MM.1S (cell line): ENCODE measurements at regions not wholly inside any gene's neighbourhood (a gene's known extent, or its start where the extent isn't known, plus 50 kb on each side); places are given as distances from the start of the nearest gene placed in this dataset.

Experiments
- DNase-seq: peaks from one replicate; pipeline ENCODE4 v3.0.0-alpha.2; 2015
- H2AFZ ChIP-seq: fragments of 300-600 bp; sonication (generic); 2 replicates; pipeline ENCODE4 v1.6.0; 2016; ENCODE audit warnings: antibody characterized with exemption, low read length
- H3F3A ChIP-seq: fragments of 300-600 bp; sonication (generic); 2 replicates; pipeline ENCODE4 v1.6.1; 2016; ENCODE audit warnings: mild to moderate bottlenecking, antibody characterized with exemption, low read length, moderate library complexity, mixed read lengths; ENCODE audit not compliant: insufficient read depth
- H3K27ac ChIP-seq: fragments of 300-600 bp; sonication (generic); 2 replicates; pipeline ENCODE4 v1.5.1; 2016; ENCODE audit warnings: mild to moderate bottlenecking, low read length
- H3K27me3 ChIP-seq: fragments of 300-600 bp; sonication (generic); replicated peaks from 2 replicates; pipeline ENCODE4 v1.6.0; 2016; ENCODE audit warnings: low read length; ENCODE audit not compliant: insufficient read depth
- H3K36me3 ChIP-seq: fragments of 300-600 bp; sonication (generic); replicated peaks from 2 replicates; pipeline ENCODE4 v1.6.1; 2016; ENCODE audit warnings: mild to moderate bottlenecking, low read length, mixed read lengths; ENCODE audit not compliant: insufficient read depth
- H3K4me1 ChIP-seq: fragments of 300-600 bp; sonication (generic); 2 replicates; pipeline ENCODE4 v1.6.1; 2016; ENCODE audit warnings: low read length, mixed read lengths
- H3K4me2 ChIP-seq: fragments of 300-600 bp; sonication (generic); 2 replicates; pipeline ENCODE4 v1.6.0; 2016; ENCODE audit warnings: low read depth, low read length
- H3K4me3 ChIP-seq: fragments of 300-600 bp; sonication (generic); 2 replicates; pipeline ENCODE4 v1.5.1; 2016; ENCODE audit warnings: low read length, mixed read lengths
- H3K79me2 ChIP-seq: fragments of 300-600 bp; sonication (generic); 2 replicates; pipeline ENCODE4 v1.6.1; 2016; ENCODE audit warnings: mixed run types, low read length, mixed read lengths
- H3K9ac ChIP-seq: fragments of 300-600 bp; sonication (generic); 2 replicates; pipeline ENCODE4 v1.6.1; 2016; ENCODE audit warnings: low read length, mixed read lengths
- H3K9me2 ChIP-seq: fragments of 300-600 bp; sonication (generic); replicated peaks from 2 replicates; pipeline ENCODE4 v1.6.1; 2016; ENCODE audit warnings: mild to moderate bottlenecking, low read length, mixed read lengths; ENCODE audit not compliant: insufficient read depth
- H3K9me3 ChIP-seq: fragments of 300-600 bp; sonication (generic); replicated peaks from 2 replicates; pipeline ENCODE4 v1.6.1; 2016; ENCODE audit warnings: mild to moderate bottlenecking, low read length, mixed read lengths; ENCODE audit not compliant: insufficient read depth
- H4K20me1 ChIP-seq: fragments of 300-600 bp; sonication (generic); 2 replicates; pipeline ENCODE4 v1.6.1; 2016; ENCODE audit warnings: mild to moderate bottlenecking, low read length, moderate library complexity, mixed read lengths; ENCODE audit not compliant: insufficient read depth
- CTCF ChIP-seq: fragments of 300-600 bp; sonication (generic); IDR thresholded peaks from 2 replicates; pipeline ENCODE4 v1.5.1; 2016; ENCODE audit warnings: antibody characterized with exemption, low read length, mixed read lengths
- EZH2 ChIP-seq: fragments of 300-600 bp; sonication (generic); optimal IDR thresholded peaks from 2 replicates; pipeline ENCODE3; 2017; ENCODE audit warnings: low read depth, mild to moderate bottlenecking, antibody characterized with exemption, low read length, mixed read lengths
- EZH2phosphoT487 ChIP-seq: fragments of 300-600 bp; sonication (generic); IDR thresholded peaks from 2 replicates; pipeline ENCODE4 v1.6.1; 2018; ENCODE audit warnings: antibody characterized with exemption, low read length

- no peaks in the 10 kb centered on the region for H3K36me3 ChIP-seq
- no peak for TF ChIP-seq EZH2
- TF ChIP-seq EZH2phosphoT487 = no peak
- no peak for TF ChIP-seq CTCF
- no peak overlapping the region for H3K4me3 ChIP-seq
- H3K9me2 ChIP-seq = no peaks in the 10 kb centered on the region
- no peaks in the 10 kb centered on the region for H3K79me2 ChIP-seq
- H3K27ac ChIP-seq = no peak overlapping the region
- no peaks in the 10 kb centered on the region for H4K20me1 ChIP-seq
- H3K9ac ChIP-seq = no peak overlapping the region
- H3F3A ChIP-seq = no peaks in the 10 kb centered on the region
- no peaks in the 10 kb centered on the region for H3K27me3 ChIP-seq
- H3K9me3 ChIP-seq = no peaks in the 10 kb centered on the region
- H2AFZ ChIP-seq = no peak overlapping the region
- no peak for DNase-seq
- no peak overlapping the region for H3K4me2 ChIP-seq
- no peaks in the 10 kb centered on the region for H3K4me1 ChIP-seq
These were observed 415.0 kb downstream of the ANXA1 start for GRCh38 chr9:73566627-73567026.

- Histone ChIP-seq H4K20me1 (no peaks in the 10 kb centered on the region), H3F3A (no peaks in the 10 kb centered on the region), H3K9me2 (no peaks in the 10 kb centered on the region), H3K4me3 (no peak overlapping the region), H2AFZ (no peak overlapping the region), H3K9me3 (no peaks in the 10 kb centered on the region), H3K27ac (no peak overlapping the region), H3K4me2 (no peak overlapping the region), H3K9ac (no peak overlapping the region), H3K36me3 (no peaks in the 10 kb centered on the region), H3K27me3 (no peaks in the 10 kb centered on the region), H3K79me2 (no peaks in the 10 kb centered on the region), H3K4me1 (no peaks in the 10 kb centered on the region)
- no peak for DNase-seq
- TF ChIP-seq EZH2 (no peak), EZH2phosphoT487 (no peak), CTCF (no peak)
These were observed 421.6 kb downstream of the ANXA1 start for GRCh38 chr9:73573235-73573634.

- H3K4me1 ChIP-seq = no peaks in the 10 kb centered on the region
- no peak for DNase-seq
These were observed 423.7 kb downstream of the ANXA1 start for GRCh38 chr9:73575101-73576060.

More at GRCh38 chr9:73575101-73576060, 423.7 kb downstream of the ANXA1 start:
- Histone ChIP-seq H3K9me3 (no peaks in the 10 kb centered on the region), H2AFZ (no peak overlapping the region), H3K4me2 (no peak overlapping the region), H3K79me2 (no peaks in the 10 kb centered on the region), H3K27me3 (no peaks in the 10 kb centered on the region), H4K20me1 (no peaks in the 10 kb centered on the region), H3K9ac (no peak overlapping the region), H3F3A (no peaks in the 10 kb centered on the region), H3K9me2 (no peaks in the 10 kb centered on the region), H3K27ac (no peak overlapping the region), H3K36me3 (no peaks in the 10 kb centered on the region), H3K4me3 (no peak overlapping the region)
- no peak for TF ChIP-seq CTCF
- no peak for TF ChIP-seq EZH2
- no peak for TF ChIP-seq EZH2phosphoT487
